Esophagus squamous epithelium (tissue), 4 donors: ENCODE measurements at regions not wholly inside any gene's neighbourhood (a gene's known extent, or its start where the extent isn't known, plus 50 kb on each side); places are given as distances from the start of the nearest gene placed in this dataset.

Experiments used
- POLR2A ChIP-seq, 4 donors: fragments of 450-650 bp; IDR thresholded peaks; one replicate each; pipeline ENCODE4 v1.6.1; 2017; ENCODE audit warnings: antibody characterized with exemption in 4 of 4, mild to moderate bottlenecking in 4 of 4, moderate library complexity in 3 of 4
- TF ChIP-seq, protein P1 (sequence below), 6 experiments: fragments of 450-650 bp in 4 of 6; fragments of 200-600 bp in 2 of 6; sonication (generic) in 2 of 6; IDR thresholded peaks; one replicate each; pipeline ENCODE4 v1.5.1; 2016 to 2019; ENCODE audit warnings: antibody characterized with exemption in 6 of 6, mild to moderate bottlenecking in 4 of 6, moderate library complexity in 4 of 6

DNA sequence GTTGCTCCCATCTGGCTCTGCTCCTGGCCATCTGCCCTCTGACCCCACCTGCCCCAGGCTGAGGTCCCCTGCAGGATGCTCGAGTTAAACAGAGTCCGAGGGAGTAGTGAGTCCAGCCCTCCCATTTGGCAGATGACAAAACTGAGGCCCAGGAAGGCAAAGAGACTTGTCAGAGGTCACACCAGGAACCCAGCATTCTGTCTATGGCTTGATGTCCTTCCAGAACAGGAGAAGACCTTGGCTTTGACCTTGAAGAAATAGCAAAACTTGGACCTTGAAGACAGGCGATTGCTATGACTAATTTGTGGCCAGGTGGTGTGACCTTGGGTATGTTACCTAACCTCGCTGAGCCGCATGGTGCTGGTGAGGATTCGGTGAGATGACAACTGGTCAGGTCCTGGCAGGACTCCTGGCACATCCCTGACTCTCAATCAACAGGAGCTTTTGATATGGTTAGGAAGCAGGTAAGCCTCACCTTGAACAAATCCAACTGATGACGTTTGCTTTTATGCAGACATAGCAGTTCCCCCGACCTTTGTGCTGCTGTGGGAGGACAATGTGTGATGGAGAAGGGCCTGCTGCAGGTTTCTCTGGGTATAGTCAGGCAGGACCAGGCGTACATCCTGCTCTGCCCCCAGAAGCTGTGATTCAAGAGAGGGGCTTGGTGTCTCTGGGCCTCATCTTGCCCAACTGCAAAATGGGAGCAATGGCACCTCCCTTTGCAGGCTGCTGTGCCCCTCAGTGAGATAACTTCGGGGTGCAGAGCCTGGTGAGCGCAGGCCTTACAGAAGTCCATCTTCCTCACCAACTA, 198.7 kb downstream of the C9orf50 start:
- TF ChIP-seq, protein P1, sequence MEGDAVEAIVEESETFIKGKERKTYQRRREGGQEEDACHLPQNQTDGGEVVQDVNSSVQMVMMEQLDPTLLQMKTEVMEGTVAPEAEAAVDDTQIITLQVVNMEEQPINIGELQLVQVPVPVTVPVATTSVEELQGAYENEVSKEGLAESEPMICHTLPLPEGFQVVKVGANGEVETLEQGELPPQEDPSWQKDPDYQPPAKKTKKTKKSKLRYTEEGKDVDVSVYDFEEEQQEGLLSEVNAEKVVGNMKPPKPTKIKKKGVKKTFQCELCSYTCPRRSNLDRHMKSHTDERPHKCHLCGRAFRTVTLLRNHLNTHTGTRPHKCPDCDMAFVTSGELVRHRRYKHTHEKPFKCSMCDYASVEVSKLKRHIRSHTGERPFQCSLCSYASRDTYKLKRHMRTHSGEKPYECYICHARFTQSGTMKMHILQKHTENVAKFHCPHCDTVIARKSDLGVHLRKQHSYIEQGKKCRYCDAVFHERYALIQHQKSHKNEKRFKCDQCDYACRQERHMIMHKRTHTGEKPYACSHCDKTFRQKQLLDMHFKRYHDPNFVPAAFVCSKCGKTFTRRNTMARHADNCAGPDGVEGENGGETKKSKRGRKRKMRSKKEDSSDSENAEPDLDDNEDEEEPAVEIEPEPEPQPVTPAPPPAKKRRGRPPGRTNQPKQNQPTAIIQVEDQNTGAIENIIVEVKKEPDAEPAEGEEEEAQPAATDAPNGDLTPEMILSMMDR (IDR thresholded peaks at IDR 0.05) = no peak
- no peak for TF ChIP-seq POLR2A (IDR thresholded peaks at IDR 0.05)
